ELF-1 (cell line): ENCODE measurements at regions not wholly inside any gene's neighbourhood (a gene's known extent, or its start where the extent isn't known, plus 50 kb on each side); places are given as distances from the start of the nearest gene placed in this dataset.

Experiments used
- DNase-seq: peaks from one replicate; pipeline ENCODE4 v3.0.0-alpha.2; 2016; ENCODE audit warnings: low read depth, low spot score

DNA sequence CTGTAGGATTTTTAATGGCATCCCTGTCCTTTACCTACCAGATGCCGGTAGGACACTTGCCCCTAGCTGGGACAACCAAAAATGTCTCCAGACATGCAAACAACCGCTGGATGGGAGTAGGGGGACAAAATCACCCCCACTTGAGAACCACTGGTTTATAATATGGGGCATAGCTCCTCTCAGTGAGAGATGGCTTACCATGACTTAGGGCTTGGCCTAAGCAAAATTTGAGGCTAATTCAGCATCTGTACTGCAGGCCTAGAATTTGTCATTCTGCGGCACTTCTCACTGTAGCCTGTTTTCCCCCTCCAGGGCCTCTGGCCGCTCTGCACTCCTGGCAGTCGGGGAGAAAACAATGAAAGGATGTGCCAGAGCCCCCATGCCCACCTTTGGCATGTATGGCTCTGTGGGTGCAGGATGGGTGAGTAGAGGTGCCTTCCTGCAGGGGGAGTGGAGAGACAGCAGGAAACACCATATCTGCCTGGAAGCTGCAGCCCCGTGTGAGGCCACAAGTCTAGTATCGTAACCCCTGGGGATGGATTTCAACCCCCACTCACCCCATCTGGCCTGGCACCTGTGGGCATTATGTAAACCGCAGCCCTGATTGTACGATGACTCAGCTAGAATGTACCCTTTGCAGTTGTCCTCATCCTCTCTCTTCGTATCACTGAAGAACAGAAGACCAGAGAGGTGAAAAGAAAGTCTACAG is 268.1 kb downstream of the SOX9 start:
- DNase-seq, result no peak

DNA sequence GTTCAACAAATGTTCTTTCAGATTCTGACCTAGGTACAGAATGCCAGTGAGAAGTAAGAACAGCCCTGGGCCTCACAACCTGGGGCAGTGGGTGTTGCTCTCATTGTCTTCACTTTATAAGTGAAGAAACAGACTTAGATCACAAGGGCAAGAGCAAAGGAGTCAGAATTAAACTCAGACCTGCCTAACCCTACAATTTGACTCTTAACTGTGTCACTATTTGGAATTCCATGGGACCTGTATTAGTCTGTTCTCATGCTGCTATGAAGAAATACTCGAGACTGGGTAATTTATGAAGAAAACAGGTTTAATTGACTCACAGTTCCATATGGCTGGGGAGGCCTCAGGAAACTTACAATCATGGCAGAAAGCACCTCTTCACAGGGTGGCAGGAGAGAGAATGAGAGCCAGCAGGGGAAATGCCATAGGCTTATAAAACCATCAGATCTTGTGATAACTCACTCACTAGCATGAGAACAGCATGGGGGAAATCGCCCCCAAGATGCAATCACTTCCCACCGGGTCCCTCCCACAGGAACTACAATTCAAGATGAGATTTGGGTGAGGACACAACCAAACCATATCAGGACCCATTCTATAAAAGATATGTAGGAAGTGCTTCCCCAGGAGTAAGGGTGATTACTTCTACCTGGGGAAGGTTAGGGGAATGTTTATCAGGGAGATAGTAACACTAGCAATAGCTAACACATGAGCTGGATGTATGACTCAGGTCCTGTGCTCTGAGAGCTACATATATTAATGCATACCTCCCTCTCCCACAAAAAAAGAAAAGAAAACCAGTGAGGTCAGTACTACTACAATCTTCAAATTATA is 270.1 kb downstream of the SOX9 start:
- no peak for DNase-seq

DNA sequence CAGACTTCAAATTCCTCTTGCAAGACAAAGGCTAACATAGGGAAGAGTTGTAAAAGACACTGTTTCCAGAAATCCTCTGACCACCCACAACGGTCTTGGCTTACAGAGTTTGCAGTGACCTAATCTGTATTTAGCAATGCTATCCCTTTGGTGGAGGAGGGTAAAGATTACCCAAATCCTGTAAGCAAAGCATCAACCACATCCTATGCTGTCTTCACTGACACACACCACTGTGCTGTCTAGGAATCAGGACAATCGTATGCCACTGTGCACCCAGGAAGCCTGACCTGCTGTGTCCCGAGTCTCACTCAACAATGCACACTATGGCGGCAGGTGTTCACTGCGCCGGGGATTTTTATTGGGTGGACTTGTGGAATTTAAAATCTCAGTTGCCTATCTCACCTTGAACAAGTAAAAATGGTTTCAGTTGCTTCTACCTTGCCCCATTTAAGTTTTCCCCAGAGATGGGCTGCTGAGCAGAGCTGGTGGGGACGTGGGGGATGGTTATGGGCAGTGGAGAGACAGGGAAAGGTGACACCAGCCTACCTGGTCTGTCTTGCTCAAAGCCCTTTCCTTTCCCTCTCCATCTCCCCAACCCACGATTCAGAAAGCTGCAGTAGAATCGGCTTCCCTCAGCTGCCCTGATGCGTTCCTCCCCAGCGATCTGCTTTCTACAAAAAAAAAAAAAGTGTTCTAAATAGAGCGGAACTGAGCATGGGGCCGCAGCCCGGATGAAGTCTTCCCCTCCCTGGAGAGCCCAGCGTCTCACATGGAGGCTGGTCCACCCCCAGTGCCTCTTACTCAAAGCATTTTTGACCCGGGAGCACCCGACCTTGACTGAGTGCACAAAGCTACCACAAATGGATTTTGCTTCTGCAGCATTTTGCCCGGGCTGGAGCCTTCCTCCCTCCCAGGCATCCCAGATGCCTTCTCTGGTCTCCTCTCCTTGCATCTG is 271.5 kb downstream of the SOX9 start:
- no peak for DNase-seq

DNA sequence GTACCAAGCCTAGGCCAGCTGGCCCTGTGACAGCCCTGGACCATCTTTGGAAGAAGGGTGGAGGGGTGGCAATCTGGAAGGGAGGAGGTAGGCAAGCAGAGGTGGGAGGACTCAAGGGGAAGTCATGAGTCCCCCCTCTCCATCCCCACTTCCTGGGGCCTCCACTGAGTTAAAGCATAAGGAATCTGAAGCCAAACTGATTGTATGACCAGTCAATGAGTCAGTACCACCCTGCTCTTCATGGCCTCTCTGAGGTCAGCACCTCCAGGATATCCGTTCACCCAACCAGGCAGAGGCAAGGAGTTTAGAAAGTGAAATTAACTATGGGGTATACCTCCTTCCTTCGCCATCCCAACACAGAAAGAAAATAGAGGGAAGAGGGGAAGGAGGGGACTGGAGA is 272.7 kb downstream of the SOX9 start:
- DNase-seq, result no peak

DNA sequence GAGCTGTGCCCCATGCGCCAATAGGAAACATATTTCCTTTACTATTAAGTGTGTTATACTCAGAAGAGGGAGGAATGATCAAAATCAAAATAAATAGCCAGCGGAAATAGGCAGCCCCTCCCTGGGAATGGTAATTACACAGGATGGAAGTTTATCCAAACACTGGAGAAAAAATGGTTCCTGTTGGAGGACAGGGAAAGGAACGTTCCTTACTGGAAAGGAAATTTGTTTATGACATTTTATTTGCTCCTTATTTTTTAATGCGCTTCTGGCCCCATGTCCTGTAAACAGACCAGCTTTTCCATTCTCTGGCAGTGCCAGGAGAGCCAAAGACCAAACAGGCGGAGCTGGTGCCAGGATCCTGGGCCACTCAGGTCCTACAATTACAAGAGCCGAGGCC is 273.7 kb downstream of the SOX9 start:
- no peak for DNase-seq

DNA sequence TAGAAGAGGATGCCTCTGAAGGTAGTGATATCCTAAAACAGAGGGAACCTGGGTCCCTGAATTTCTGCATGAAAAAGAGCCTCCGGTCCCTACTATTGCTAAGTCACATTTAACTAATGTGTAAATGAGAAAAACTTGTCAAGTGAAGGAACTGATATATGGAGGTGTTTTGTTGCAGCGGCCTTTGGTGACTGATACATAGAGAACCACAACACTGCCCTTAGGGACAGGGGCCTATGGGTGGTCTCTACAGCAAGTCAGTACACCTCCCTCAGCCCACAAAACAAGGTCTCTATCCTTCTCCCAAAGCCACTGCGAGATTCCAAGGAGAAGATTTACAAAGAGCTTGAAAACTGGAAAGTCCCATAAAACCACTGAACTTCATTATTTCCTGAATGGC is 275.3 kb downstream of the SOX9 start:
- DNase-seq, result no peak

DNA sequence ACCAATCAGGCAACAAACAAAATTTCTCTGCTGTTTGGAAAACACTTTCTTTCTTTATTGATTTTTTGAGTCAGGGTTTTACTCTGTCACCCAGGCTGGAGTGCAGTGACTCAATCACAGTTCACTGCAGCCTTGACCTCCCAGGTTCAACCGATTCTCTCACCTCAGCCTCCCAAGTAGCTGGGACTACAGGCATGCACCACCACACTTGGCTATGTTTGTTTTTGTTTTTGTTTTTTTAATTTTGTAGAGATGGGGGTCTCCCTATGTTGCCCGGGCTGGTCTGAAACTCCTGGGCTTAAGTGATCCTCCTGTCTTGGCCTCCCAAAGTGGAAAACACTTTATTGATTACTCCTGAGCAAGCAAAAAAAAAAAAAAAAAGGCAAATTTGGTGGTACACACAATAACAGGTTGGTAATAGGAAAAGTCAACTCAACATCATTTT is 276.4 kb downstream of the SOX9 start:
- no peak for DNase-seq

DNA sequence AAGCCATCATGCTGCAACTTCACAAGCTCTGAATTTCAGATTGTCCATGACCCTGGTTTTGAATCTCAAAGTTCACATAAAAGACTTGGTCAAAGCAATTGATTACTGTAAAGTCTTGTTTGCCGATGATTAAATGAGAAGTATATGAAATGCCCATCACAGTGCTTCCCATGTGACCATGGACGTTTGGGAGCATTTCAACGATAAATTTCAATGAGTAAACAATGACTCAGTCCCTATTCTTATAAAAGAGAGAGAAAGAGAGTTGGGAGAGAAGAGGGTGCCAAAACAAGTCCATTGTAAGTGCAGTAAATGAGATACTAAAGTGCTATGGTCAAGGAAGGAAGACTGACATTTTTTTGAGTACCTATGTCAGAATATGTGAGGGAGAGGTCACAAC is 276.9 kb downstream of the SOX9 start:
- DNase-seq, result no peak

DNA sequence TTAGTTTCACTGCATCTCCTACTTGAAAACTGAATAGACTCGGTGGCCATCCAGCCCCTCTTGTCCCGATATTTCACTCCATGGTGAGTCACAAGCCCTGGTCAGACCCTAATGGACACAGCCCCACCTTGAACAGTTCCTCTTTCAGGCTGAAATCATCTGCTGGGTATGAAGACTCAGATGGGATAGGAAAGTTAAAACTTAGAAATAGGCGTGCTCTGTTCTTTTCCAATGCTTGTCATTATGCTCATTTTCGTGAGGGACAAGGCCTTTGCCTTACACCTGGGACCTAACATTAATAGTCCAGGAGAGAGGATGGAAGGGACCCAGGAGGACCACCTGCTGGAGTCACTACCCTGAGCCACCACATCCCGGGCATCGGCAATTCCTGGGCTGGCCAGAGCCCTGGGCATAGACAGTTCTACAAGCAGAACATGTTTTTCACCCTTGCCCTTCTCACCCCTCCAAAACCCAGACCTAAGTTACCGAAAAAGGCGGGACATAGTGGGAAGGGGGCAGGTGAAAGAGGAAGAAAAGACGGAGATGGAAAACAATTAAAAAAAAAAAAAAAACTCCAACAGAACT is 278.3 kb downstream of the SOX9 start:
- DNase-seq, result no peak

DNA sequence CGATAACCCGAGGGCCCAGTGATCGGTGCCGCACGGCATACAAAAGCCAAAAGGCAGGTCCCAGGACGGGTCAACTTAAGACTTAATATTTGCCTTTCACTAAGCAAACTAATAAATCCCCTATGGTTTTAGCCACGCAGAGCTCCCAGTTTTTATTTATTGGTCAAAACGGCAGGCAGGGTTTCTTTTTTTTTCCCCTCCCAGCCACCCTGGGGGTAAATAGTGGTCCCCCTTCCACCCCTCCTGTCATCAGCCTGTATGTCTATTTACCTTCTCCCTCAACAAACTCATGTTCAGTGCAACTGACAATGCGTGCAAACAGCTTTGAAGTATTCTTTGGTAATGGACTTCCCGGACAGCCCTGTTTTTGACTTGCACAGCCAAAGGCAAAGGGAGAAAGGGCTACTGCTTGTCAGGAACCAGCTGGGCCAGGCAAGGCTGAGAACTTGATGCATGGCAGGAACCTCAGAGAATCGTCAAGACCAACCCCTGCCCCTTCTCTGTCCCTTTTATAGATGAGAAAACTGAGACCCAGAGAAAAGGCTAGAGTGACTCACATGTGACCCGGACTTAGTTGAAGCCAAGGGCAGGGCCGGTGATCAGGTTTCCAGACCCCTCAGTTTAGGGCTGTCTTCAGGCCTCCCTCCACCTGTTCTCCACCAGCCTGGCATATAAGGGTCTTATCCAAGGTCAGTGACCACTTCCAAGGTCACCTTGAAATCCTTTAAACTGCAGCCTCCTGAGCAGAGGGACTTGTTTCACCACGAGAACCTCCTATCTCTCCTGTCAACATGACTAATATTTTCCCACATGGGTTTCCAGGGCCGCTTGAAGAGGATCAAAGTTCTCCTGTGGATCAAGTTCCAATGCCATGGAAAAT is 279.0 kb downstream of the SOX9 start:
- no peak for DNase-seq

DNA sequence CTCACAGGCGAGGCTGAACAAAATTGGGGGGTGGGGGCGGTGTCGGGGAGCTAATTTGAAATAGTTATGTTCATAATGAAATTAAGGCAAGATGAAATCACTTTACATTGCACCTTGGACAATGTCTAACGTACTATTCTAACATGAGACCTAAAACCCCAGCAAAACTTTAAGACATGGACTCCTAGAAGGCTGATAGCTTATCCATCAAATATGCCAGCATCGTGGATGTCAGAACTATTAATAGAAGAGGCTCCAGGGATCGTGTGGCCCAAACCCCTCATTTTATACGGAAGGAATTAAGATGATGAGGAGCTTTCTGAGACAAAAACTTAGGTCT is 279.6 kb downstream of the SOX9 start:
- no peak for DNase-seq

DNA sequence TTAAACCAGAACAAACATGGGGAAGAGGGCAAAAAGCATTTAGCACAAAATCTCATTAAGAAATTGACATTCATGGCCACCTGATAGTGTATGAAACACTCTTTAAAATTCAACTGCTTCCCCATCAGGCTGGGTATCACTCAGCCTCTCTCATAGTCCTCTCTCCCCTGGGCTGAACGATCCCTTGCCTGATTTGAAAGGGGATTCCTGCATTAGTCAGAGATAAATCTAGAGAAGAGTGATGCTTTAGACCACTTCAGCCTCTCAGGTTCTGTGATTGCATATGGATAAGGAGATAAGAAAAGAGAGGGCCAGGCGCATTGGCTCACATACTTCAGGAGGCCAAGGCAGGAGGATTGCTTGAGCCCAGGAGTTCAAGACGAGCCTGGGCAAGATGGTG is 280.0 kb downstream of the SOX9 start:
- no peak for DNase-seq

DNA sequence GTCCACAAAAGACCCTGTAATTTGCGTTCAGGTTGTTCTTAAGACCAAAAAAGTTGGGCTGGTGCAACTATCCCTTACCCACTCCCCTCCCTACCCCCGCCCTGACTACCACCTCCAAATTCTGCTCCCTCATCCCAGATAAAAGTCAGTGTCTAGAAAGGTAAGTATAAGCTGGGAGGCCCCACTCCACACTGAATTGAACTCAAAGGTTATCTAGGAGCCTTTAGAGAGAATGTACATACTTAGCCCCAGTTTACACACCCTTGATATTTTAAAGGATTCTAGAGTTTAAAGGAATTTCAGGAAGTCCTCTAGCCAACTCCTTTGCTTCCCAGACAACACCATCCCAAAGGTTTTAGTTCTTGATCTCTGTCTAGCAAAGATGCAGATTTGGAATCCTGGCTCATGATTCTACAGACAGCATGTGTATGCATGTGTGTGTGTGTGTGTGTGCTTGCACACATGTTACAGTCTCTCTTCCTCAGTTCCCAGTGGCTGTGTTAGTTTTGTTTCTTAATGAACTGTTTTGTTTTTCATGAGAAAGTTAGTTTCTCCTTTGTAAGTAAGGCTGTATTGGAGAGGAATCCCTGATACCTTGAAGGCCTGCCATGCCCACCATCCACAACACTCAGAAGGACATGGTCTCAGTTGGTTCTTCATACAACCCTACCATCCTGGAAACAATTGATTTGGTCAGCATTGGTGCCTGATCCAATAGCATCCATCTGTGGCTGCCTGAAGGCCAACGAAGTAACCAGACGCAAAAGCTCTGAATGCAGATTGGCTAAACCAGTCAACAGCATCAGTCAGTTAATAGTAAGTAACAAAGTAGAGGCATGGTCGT is 281.3 kb downstream of the SOX9 start:
- DNase-seq, result no peak

DNA sequence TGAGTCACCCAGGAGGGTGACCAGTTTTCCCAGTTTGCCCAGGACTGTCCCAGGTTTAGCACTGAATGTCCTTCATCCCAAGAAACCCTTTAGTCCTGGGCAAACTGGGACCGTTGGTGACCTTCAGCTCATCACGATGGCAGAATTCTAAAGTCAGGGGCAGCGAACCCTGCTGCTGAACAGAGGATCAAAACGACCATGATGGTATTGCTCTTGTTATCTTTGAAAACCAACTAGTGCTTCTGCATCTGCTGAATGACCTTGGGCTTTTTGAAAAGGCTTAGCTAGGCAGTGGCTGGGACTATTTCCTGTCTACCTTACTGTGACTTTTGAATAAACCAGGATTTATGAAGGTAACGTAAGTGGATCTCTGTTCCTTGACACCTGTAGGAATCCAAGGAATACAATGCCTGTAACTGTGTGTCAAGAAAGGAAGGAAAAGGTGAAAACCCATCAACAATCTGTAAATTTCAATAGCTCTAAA is 281.9 kb downstream of the SOX9 start:
- DNase-seq, result no peak

DNA sequence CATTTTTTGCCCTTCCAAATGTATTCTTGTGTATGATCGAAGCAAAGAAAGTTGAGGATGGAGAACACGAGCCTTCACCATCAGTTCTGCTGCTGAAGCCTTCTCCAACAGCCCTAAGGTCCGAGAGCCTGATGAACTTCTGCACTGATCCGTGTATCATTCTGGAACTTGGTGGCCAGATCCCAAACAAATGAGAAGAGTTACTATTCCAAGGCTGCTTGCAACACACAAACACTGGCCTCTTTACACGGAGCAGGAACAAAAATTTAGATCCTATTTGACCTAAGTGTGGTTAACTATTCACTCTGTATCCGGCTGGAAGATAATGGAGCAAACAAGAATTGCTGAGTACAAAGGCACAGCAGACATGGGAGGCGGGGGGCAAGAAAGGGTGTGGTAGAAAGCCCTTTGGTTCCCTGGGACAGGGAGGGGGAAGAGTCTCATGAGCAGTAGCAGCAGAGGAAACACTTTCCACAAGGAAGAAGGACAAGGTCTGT is 282.9 kb downstream of the SOX9 start:
- no peak for DNase-seq

DNA sequence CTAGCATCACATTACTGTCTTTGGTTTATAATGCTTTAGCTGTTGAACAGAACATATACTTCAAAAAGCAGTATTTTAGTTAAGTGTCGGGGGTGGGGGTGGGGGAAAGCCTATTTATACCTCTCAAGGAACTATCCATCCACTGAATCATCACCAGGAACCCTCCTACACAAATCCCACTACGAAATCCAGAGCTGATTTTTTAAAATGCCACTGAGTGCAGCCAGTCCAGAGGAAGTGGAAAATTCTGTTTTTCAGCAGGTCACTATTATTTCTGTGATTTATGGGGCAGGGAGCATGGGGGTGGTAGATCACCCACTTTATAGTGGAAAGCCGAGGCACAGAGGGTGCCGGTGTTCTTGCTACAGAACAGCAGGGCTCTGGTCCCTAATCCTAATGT is 284.1 kb downstream of the SOX9 start:
- peak; percentile 27 for DNase-seq

DNA sequence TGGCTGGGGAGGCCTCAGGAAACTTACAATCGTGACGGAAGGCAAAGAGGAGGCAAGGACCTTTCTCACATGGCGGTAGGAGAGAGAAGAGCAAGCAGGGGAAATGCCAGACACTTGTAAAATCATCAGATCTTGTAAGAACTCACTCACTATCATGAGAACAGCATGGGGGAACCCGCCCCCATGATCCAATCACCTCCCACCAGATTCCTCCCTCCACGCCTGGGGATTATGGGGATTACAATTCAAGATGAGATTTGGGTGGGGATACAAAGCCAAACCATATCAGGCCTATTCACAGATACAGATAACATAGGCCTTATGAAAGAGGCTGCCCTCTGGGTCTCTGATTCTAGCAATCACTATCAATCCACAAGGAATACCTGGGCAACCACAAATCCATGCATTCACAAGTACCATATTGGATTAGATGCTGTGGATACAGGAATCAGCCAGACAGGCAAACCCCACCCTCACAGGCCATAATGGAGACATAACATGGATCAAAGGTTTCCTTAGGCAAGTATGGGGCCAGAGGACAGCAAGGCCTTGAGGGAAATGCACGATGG is 284.9 kb downstream of the SOX9 start:
- peak; percentile 31 for DNase-seq

DNA sequence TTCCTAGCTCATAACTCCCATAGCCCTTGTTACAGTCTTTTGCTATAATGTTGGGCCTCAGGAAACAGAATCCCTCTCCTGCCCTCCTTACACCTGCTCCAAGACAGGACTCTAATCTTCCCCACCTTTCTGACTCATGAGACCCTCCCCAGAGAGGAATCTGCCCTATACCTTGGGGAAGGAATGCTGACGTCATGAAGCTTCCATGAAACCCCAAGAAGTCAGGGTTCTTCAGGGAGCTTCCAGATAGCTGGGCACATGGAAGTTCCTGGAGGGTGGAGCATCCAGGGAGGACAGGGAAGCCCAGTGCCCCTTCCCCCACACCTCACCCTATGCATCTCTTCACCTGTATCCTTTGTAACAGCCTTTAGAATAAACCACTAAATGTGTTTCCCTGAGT is 285.7 kb downstream of the SOX9 start:
- no peak for DNase-seq

DNA sequence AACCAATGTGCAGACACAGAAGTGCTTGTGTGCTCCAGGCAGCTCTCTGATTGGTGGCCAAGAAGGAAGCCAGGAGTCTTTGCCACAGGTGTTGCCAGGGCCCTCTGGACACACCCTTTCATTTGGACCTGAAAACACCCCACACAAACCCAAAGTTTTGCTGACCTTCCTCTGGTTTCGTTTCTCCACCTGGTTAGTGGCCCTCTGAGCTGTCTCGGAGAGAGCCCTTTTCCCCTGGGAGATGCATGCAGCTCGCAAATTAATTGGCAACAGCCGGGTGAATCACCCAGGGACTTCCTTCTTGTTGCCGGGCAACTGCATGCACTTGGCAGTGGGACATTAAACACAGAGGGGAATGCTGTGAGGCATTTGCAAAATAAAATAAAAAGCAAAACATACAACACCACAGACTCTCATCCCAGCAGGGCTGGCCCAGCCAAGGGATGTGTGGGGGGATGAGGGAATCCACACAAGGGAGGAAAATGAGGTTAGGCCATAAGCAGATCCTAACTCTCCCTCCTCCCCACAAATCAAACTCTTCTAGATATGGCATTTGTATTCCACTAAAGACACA is 286.6 kb downstream of the SOX9 start:
- no peak for DNase-seq
